ENCODE measurements at regions not wholly inside any gene's neighbourhood (a gene's known extent, or its start where the extent isn't known, plus 50 kb on each side); places are given as distances from the start of the nearest gene placed in this dataset.
A peak's percentile ranks its signal among the peaks of the same experiment; 100 is the strongest.

DNA sequence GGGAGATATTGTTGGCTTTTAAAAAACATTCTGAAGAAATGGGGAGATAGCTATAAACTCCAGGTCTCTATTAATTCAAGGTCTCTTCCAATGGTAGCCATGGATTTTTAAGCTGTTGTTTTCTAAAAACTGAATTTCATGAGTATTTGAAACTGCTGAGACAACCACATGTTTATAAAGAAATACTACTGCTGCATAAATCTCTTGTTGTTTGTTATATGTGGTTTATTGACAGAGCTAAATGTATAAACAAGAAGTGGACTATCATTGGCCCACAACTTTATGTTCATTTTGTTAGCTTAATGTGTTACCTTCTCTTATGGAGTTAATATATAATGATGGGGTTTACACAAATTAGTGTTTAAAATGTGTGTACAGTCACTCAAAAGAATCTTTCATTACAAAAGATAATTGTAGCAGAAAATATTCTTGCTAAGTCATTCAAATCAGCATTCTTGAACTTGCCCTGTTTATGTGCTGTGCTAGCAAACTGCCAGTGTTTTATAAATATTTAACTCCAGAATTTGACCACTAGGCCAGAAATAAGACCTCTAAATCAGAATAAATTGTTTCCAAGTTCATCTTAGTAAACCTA, 242.1 kb downstream of the TMX3 start:
- Mint-ChIP-seq H3K9me3 (no peaks in the 10 kb centered on the region), H3K4me3 (no peak overlapping the region), H3K36me3 (ENCODE audit: low read depth) (no peaks in the 10 kb centered on the region), H3K27ac (no peak overlapping the region), H3K4me1 (ENCODE audit: low read depth) (peaks cover 4% of the 10 kb centered on the region), H3K27me3 (no peaks in the 10 kb centered on the region)
- intact Hi-C loops (cut with micrococcal nuclease) = no loop called here
- TF ChIP-seq, protein P1, sequence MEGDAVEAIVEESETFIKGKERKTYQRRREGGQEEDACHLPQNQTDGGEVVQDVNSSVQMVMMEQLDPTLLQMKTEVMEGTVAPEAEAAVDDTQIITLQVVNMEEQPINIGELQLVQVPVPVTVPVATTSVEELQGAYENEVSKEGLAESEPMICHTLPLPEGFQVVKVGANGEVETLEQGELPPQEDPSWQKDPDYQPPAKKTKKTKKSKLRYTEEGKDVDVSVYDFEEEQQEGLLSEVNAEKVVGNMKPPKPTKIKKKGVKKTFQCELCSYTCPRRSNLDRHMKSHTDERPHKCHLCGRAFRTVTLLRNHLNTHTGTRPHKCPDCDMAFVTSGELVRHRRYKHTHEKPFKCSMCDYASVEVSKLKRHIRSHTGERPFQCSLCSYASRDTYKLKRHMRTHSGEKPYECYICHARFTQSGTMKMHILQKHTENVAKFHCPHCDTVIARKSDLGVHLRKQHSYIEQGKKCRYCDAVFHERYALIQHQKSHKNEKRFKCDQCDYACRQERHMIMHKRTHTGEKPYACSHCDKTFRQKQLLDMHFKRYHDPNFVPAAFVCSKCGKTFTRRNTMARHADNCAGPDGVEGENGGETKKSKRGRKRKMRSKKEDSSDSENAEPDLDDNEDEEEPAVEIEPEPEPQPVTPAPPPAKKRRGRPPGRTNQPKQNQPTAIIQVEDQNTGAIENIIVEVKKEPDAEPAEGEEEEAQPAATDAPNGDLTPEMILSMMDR (IDR thresholded peaks at IDR 0.05) = no peak
- ChIA-PET CTCF (no interaction called here), POLR2A (no interaction called here)
- DNase-seq (no peak), ATAC-seq (no peak)

- ATAC-seq = no peak
- H3K4me1 Mint-ChIP-seq (ENCODE audit: low read depth) = peaks cover 4% of the 10 kb centered on the region
- H3K4me3 Mint-ChIP-seq = no peak overlapping the region
- H3K9me3 Mint-ChIP-seq = no peaks in the 10 kb centered on the region
- no peaks in the 10 kb centered on the region for H3K27me3 Mint-ChIP-seq
- no peak overlapping the region for H3K27ac Mint-ChIP-seq
- H3K36me3 Mint-ChIP-seq (ENCODE audit: low read depth) = no peaks in the 10 kb centered on the region
- intact Hi-C loops (cut with micrococcal nuclease) = no loop called here
- TF ChIP-seq, protein P1 (IDR thresholded peaks at IDR 0.05) = no peak
- no peak for DNase-seq
- POLR2A ChIA-PET = no interaction called here
- CTCF ChIA-PET = no interaction called here
These were observed 245.8 kb downstream of the TMX3 start for GRCh38 chr18:68469049-68469625.

GRCh38 chr18:68467957-68468356, 247.0 kb downstream of the TMX3 start:
- Mint-ChIP-seq H3K9me3 (no peaks in the 10 kb centered on the region), H3K27me3 (no peaks in the 10 kb centered on the region), H3K27ac (no peak overlapping the region), H3K4me1 (ENCODE audit: low read depth) (peaks cover 4% of the 10 kb centered on the region), H3K4me3 (no peak overlapping the region), H3K36me3 (ENCODE audit: low read depth) (no peaks in the 10 kb centered on the region)
- POLR2A ChIA-PET = no interaction called here
- intact Hi-C loops (cut with micrococcal nuclease) = no loop called here
- CTCF ChIA-PET = no interaction called here
- DNase-seq = no peak
- TF ChIP-seq, protein P1 (IDR thresholded peaks at IDR 0.05) = no peak
- peak; percentile 76 for ATAC-seq

- TF ChIP-seq, protein P1 (IDR thresholded peaks at IDR 0.05) = no peak
- CTCF ChIA-PET = no interaction called here
- H3K4me1 Mint-ChIP-seq (ENCODE audit: low read depth) = peaks cover 4% of the 10 kb centered on the region
- H3K4me3 Mint-ChIP-seq = no peak overlapping the region
- no peaks in the 10 kb centered on the region for H3K27me3 Mint-ChIP-seq
- no peak overlapping the region for H3K27ac Mint-ChIP-seq
- ATAC-seq = no peak
- intact Hi-C loops (cut with micrococcal nuclease) = no loop called here
- no peaks in the 10 kb centered on the region for H3K36me3 Mint-ChIP-seq (ENCODE audit: low read depth)
- no peaks in the 10 kb centered on the region for H3K9me3 Mint-ChIP-seq
- POLR2A ChIA-PET = no interaction called here
- DNase-seq = no peak
These were observed 247.6 kb downstream of the TMX3 start for GRCh38 chr18:68467329-68467728.

DNA sequence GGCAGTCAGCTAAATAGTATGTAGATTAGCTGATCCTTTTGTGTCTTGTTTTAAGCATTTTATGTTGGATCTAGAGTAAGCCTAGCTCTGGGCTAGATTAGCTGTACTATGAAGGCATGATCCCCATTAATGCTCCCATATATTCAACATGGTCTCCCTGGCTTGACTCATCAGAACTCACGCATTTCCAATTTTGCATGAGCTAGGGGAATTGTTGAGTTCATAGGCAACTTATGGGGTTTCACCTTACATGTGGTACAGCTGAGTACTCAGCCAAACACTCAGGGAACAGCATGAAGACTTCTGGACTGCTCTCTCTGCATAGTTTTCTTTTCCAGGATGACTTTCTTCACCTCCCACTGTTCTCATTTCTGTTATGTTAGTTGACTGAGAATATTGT, 248.2 kb downstream of the TMX3 start:
- ChIA-PET POLR2A (no interaction called here), CTCF (no interaction called here)
- Mint-ChIP-seq H3K4me3 (no peak overlapping the region), H3K27me3 (no peaks in the 10 kb centered on the region), H3K4me1 (ENCODE audit: low read depth) (peaks cover 4% of the 10 kb centered on the region), H3K27ac (no peak overlapping the region), H3K36me3 (ENCODE audit: low read depth) (no peaks in the 10 kb centered on the region), H3K9me3 (no peaks in the 10 kb centered on the region)
- TF ChIP-seq, protein P1 (IDR thresholded peaks at IDR 0.05) = no peak
- intact Hi-C loops (cut with micrococcal nuclease) = no loop called here
- DNase-seq (no peak), ATAC-seq (no peak)

Data from activated CD8-positive, alpha-beta T cell treated with anti-CD3 and anti-CD28 coated beads for 36 hours (primary cell).